ENCODE measurements at regions not wholly inside any gene's neighbourhood (a gene's known extent, or its start where the extent isn't known, plus 50 kb on each side); places are given as distances from the start of the nearest gene placed in this dataset.

- no peaks in the 10 kb centered on the region for H3K27me3 ChIP-seq (replicated peaks; ENCODE audit: insufficient read depth)
- WGBS = 6% methylated on average over 1 of the region's 1 CpG
- H3K4me1 ChIP-seq (replicated peaks) = no peaks in the 10 kb centered on the region
- DNase-seq (ENCODE audit: low spot score) = peak; percentile 12
- TF ChIP-seq POLR2A (IDR thresholded peaks at IDR 0.05) (no peak), CTCF (IDR thresholded peaks at IDR 0.05) (no peak), POLR2AphosphoS5 (IDR thresholded peaks at IDR 0.05) (peak; percentile 42)
- no peak overlapping the region for H3K27ac ChIP-seq
- H3K9me3 ChIP-seq = no peaks in the 10 kb centered on the region
- no peak overlapping the region for H3K4me3 ChIP-seq
- intact Hi-C loops (cut with DNase I) = no loop called here
- H3K36me3 ChIP-seq = no peaks in the 10 kb centered on the region
Observed at GRCh38 chr11:26901162-26901561, 92.8 kb upstream of the FIBIN start.

GRCh38 chr11:26904132-26904531, 89.8 kb upstream of the FIBIN start:
- Histone ChIP-seq H3K36me3 (no peaks in the 10 kb centered on the region), H3K4me3 (no peak overlapping the region), H3K4me1 (replicated peaks) (no peaks in the 10 kb centered on the region), H3K27ac (no peak overlapping the region), H3K27me3 (replicated peaks; ENCODE audit: insufficient read depth) (no peaks in the 10 kb centered on the region), H3K9me3 (no peaks in the 10 kb centered on the region)
- 86% methylated on average over 1 of the region's 1 CpG for WGBS
- intact Hi-C loops (cut with DNase I) = no loop called here
- TF ChIP-seq POLR2A (IDR thresholded peaks at IDR 0.05) = no peak
- no peak for TF ChIP-seq CTCF (IDR thresholded peaks at IDR 0.05)
- no peak for TF ChIP-seq POLR2AphosphoS5 (IDR thresholded peaks at IDR 0.05)
- no peak for DNase-seq (ENCODE audit: low spot score)

DNA sequence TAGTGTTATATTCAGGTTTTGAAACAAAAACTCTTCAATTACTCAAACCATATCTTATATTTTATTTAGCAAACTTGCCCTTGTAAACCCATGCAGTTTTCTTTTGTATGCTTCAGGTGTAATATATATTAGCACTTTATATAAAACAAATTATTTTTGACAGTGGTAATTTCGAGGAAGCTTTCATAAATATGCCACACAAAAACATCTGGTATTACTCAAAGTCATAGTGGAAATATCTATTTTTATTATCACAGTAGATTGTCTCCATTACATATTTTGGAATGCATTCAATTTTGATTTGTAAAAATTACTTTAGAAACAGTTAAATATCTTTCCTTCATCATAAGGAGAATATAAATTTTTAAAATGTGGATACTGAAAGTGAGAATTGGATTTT, 89.1 kb upstream of the FIBIN start:
- H3K36me3 ChIP-seq = no peaks in the 10 kb centered on the region
- 45% methylated on average over 1 of the region's 1 CpG for WGBS
- no peaks in the 10 kb centered on the region for H3K9me3 ChIP-seq
- H3K27ac ChIP-seq = no peak overlapping the region
- H3K27me3 ChIP-seq (replicated peaks; ENCODE audit: insufficient read depth) = no peaks in the 10 kb centered on the region
- no peaks in the 10 kb centered on the region for H3K4me1 ChIP-seq (replicated peaks)
- intact Hi-C loops (cut with DNase I) = no loop called here
- no peak for DNase-seq (ENCODE audit: low spot score)
- H3K4me3 ChIP-seq = no peak overlapping the region
- TF ChIP-seq CTCF (IDR thresholded peaks at IDR 0.05) = no peak

GRCh38 chr11:26905368-26905767, 88.5 kb upstream of the FIBIN start:
- H3K9me3 ChIP-seq = no peaks in the 10 kb centered on the region
- 62% methylated on average over 3 of the region's 3 CpGs for WGBS
- peaks cover 5% of the 10 kb centered on the region for H3K4me1 ChIP-seq (replicated peaks)
- no peaks in the 10 kb centered on the region for H3K27me3 ChIP-seq (replicated peaks; ENCODE audit: insufficient read depth)
- no peak overlapping the region for H3K4me3 ChIP-seq
- no peaks in the 10 kb centered on the region for H3K36me3 ChIP-seq
- H3K27ac ChIP-seq = no peak overlapping the region
- intact Hi-C loops (cut with DNase I) = no loop called here
- TF ChIP-seq POLR2A (IDR thresholded peaks at IDR 0.05) (no peak), POLR2AphosphoS5 (IDR thresholded peaks at IDR 0.05) (no peak), CTCF (IDR thresholded peaks at IDR 0.05) (no peak)
- DNase-seq (ENCODE audit: low spot score) = no peak

- Histone ChIP-seq H3K27ac (no peak overlapping the region), H3K4me3 (no peak overlapping the region), H3K36me3 (no peaks in the 10 kb centered on the region), H3K4me1 (replicated peaks) (peaks cover 5% of the 10 kb centered on the region), H3K27me3 (replicated peaks; ENCODE audit: insufficient read depth) (no peaks in the 10 kb centered on the region), H3K9me3 (no peaks in the 10 kb centered on the region)
- WGBS = 51% methylated on average over 3 of the region's 3 CpGs
- intact Hi-C loops (cut with DNase I) = no loop called here
- no peak for DNase-seq (ENCODE audit: low spot score)
- TF ChIP-seq POLR2AphosphoS5 (IDR thresholded peaks at IDR 0.05) (no peak), CTCF (IDR thresholded peaks at IDR 0.05) (no peak)
Observed at GRCh38 chr11:26909515-26909914, 84.4 kb upstream of the FIBIN start.

All from prostate gland (tissue), 2 donors.